Trophoblast cell (in vitro differentiated cells and primary cell): ENCODE measurements at regions not wholly inside any gene's neighbourhood (a gene's known extent, or its start where the extent isn't known, plus 50 kb on each side); places are given as distances from the start of the nearest gene placed in this dataset.
A peak's percentile ranks its signal among the peaks of the same experiment; 100 is the strongest.

Source experiments
- DNase-seq, 2 donors: peaks; one replicate each; pipeline ENCODE4 v3.0.0-alpha.2; 2016
- H2AFZ ChIP-seq: 2 replicates; pipeline ENCODE4 v1.6.1; 2013; ENCODE audit warnings: low read length, moderate library complexity, mild to moderate bottlenecking; ENCODE audit not compliant: insufficient read depth, poor library complexity
- H2AK5ac ChIP-seq: 2 replicates; pipeline ENCODE4 v1.6.1; 2013; ENCODE audit warnings: mild to moderate bottlenecking, low read length
- H2BK120ac ChIP-seq: 2 replicates; pipeline ENCODE4 v1.6.1; 2013; ENCODE audit warnings: low read length, mild to moderate bottlenecking, moderate library complexity; ENCODE audit not compliant: insufficient read depth, poor library complexity
- H2BK12ac ChIP-seq: 2 replicates; pipeline ENCODE4 v1.6.1; 2013; ENCODE audit warnings: mild to moderate bottlenecking, low read length, moderate library complexity
- H2BK5ac ChIP-seq: 2 replicates; pipeline ENCODE4 v1.6.1; 2013; ENCODE audit warnings: low read length, low read depth, moderate library complexity, mild to moderate bottlenecking; ENCODE audit not compliant: poor library complexity
- H3K14ac ChIP-seq: 2 replicates; pipeline ENCODE4 v1.6.1; 2013; ENCODE audit warnings: mild to moderate bottlenecking, low read length
- H3K18ac ChIP-seq: 2 replicates; pipeline ENCODE4 v1.6.1; 2013; ENCODE audit warnings: mild to moderate bottlenecking, low read length
- H3K23ac ChIP-seq: 2 replicates; pipeline ENCODE4 v1.6.1; 2013; ENCODE audit warnings: low read length
- H3K27ac ChIP-seq: 2 replicates; pipeline ENCODE4 v1.5.1; 2013; ENCODE audit warnings: low read depth, mild to moderate bottlenecking, inconsistent platforms, low read length, moderate library complexity
- H3K27me3 ChIP-seq: 2 replicates; pipeline ENCODE4 v1.6.1; 2013; ENCODE audit warnings: inconsistent platforms, mild to moderate bottlenecking, low read length, moderate library complexity; ENCODE audit not compliant: insufficient read depth
- H3K36me3 ChIP-seq, 2 experiments: 1 replicate in 1 of 2; 2 replicates in 1 of 2; pipeline ENCODE4 v1.6.1; 2013; ENCODE audit warnings: low read length in 2 of 2, mild to moderate bottlenecking in 2 of 2, moderate library complexity in 1 of 2; ENCODE audit not compliant: insufficient read depth in 2 of 2, control insufficient read depth in 1 of 2
- H3K4ac ChIP-seq: 2 replicates; pipeline ENCODE4 v1.6.1; 2013; ENCODE audit warnings: low read depth, mild to moderate bottlenecking, low read length, moderate library complexity
- H3K4me1 ChIP-seq, 2 experiments: 1 replicate in 1 of 2; 2 replicates in 1 of 2; pipeline ENCODE4 v1.6.1; 2013; ENCODE audit warnings: low read length in 2 of 2, mild to moderate bottlenecking in 2 of 2, moderate library complexity in 1 of 2; ENCODE audit not compliant: insufficient read depth in 2 of 2, control insufficient read depth in 1 of 2
- H3K4me2 ChIP-seq: 2 replicates; pipeline ENCODE4 v1.6.1; 2013; ENCODE audit warnings: inconsistent platforms, mild to moderate bottlenecking, low read length, moderate library complexity
- H3K4me3 ChIP-seq: 2 replicates; pipeline ENCODE4 v1.5.1; 2013; ENCODE audit warnings: mild to moderate bottlenecking, low read depth, low read length, inconsistent platforms
- H3K79me1 ChIP-seq: one replicate; pipeline ENCODE4 v1.6.1; 2013; ENCODE audit warnings: low read length
- H3K79me2 ChIP-seq: 2 replicates; pipeline ENCODE4 v1.6.1; 2013; ENCODE audit warnings: low read length, mild to moderate bottlenecking; ENCODE audit not compliant: control insufficient read depth, insufficient read depth, poor library complexity
- H3K9ac ChIP-seq: 2 replicates; pipeline ENCODE4 v1.6.1; 2013; ENCODE audit warnings: mild to moderate bottlenecking, low read length
- H3K9me3 ChIP-seq: 2 replicates; pipeline ENCODE4 v1.6.1; 2013; ENCODE audit warnings: low read depth, mild to moderate bottlenecking, control low read depth, inconsistent platforms, low read length; ENCODE audit not compliant: insufficient read depth
- H4K12ac ChIP-seq: 2 replicates; pipeline ENCODE4 v1.6.1; 2013; ENCODE audit warnings: low read depth, mild to moderate bottlenecking, low read length, moderate library complexity
- H4K8ac ChIP-seq: 2 replicates; pipeline ENCODE4 v1.6.1; 2013; ENCODE audit warnings: low read depth, mild to moderate bottlenecking, low read length, moderate library complexity
- H4K91ac ChIP-seq: one replicate; pipeline ENCODE4 v1.6.1; 2013; ENCODE audit warnings: low read depth, mild to moderate bottlenecking, low read length, moderate library complexity
- WGBS: extraction: QIAGEN DNeasy Blood & Tissue Kit; methylation state at CpG from one replicate; pipeline ENCODE4 v1.1.7; 2013; ENCODE audit warnings: missing lambda C conversion rate; ENCODE audit not compliant: insufficient read length, insufficient coverage; ENCODE audit errors: extremely low coverage; 5-methylcytosine and 5-hydroxymethylcytosine counted together

DNA sequence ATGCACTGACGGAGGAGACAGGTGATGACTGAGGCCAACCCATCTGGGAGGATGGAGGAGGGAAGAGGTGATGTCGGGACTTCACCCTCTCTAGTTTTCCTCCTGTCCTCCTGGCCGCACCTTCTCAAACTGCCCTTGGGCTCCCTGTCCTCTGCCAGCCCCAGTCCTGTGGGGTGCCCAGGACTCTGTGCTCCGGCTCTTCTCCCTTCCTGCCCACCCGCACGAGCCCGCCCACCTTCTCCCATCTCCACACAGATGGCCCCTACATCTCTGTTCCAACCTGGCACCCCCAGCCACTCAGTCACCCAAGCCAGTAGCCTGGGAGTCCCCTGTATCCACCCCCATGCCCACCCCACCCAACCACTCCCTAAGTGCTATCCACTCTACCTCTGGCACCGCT, 206.7 kb upstream of the LINGO1 start:
- Histone ChIP-seq H2AK5ac (no peak overlapping the region), H4K12ac (no peak overlapping the region), H2BK12ac (no peak overlapping the region), H3K9me3 (no peaks in the 10 kb centered on the region), H4K91ac (no peak overlapping the region), H3K4me1 (peaks cover 0 to 3% of the 10 kb centered on the region in 2 experiments), H3K79me2 (no peaks in the 10 kb centered on the region), H3K4me3 (no peak overlapping the region), H3K4ac (no peak overlapping the region), H3K27me3 (no peaks in the 10 kb centered on the region), H2BK120ac (no peak overlapping the region), H3K14ac (no peak overlapping the region), H3K79me1 (no peaks in the 10 kb centered on the region), H4K8ac (no peak overlapping the region), H3K18ac (no peak overlapping the region), H3K23ac (no peak overlapping the region), H2BK5ac (no peak overlapping the region), H3K9ac (no peak overlapping the region), H3K36me3 (no peaks in the 10 kb centered on the region), H3K4me2 (no peak overlapping the region), H2AFZ (no peak overlapping the region), H3K27ac (no peak overlapping the region)
- no CpG with 5 or more reads among the region's 8 CpGs for WGBS
- DNase-seq: no peak

DNA sequence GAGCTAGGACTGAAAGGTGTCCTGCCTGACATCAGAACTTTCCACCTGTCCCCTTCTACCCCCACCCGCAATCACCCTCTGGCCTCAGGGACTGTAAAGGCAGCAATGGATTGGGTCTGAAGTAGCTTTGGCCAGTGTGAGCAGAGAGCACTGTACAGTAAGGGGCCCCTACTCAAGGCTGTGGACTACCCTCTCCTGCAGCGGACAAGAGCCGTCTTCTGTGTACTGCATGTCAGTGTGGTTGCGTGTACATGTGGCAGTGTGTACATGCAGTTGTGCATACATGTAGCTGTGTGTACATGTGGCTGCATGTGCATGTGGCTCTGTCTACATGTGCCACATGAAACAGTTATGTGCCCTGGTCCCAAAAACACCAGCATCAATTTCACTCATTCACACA, 205.9 kb upstream of the LINGO1 start:
- Histone ChIP-seq H3K27me3 (no peaks in the 10 kb centered on the region), H3K4ac (no peak overlapping the region), H3K23ac (peak overlapping the region; percentile 80), H4K12ac (no peak overlapping the region), H4K8ac (no peak overlapping the region), H3K9me3 (no peaks in the 10 kb centered on the region), H3K79me1 (no peaks in the 10 kb centered on the region), H3K18ac (no peak overlapping the region), H3K4me3 (no peak overlapping the region), H3K9ac (no peak overlapping the region), H3K36me3 (no peaks in the 10 kb centered on the region), H2AK5ac (no peak overlapping the region), H3K4me1 (peaks cover 0 to 3% of the 10 kb centered on the region in 2 experiments), H2AFZ (no peak overlapping the region), H3K14ac (no peak overlapping the region), H2BK120ac (no peak overlapping the region), H2BK12ac (no peak overlapping the region), H3K4me2 (no peak overlapping the region), H3K27ac (no peak overlapping the region), H2BK5ac (no peak overlapping the region), H3K79me2 (no peaks in the 10 kb centered on the region), H4K91ac (no peak overlapping the region)
- DNase-seq: no peak
- no CpG with 5 or more reads among the region's 4 CpGs for WGBS

DNA sequence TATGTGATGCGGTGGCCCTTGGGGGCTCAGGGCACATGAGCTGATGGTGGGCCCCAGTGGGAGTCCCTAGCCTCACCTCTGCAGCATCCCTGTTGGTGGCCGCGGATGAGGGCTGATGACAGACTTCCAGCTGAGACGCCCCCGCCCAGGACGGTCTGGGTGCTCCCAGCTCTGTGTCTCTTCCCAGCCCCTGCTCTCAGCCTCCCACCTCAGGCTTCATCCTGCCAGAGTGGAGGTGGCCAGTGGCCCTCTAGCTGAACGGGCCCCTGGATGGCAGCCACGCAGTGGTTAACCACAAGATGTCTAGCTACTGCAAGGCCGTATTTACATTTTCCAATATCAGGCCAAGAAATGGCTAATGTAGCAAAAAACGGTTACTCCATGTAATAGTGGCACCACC, 205.3 kb upstream of the LINGO1 start:
- Histone ChIP-seq H2BK12ac (no peak overlapping the region), H2AFZ (no peak overlapping the region), H4K91ac (no peak overlapping the region), H4K8ac (no peak overlapping the region), H3K4me1 (peaks cover 0 to 3% of the 10 kb centered on the region in 2 experiments), H4K12ac (no peak overlapping the region), H2BK120ac (no peak overlapping the region), H3K27me3 (no peaks in the 10 kb centered on the region), H3K9ac (no peak overlapping the region), H3K23ac (no peak overlapping the region), H3K27ac (no peak overlapping the region), H3K79me1 (no peaks in the 10 kb centered on the region), H3K9me3 (no peaks in the 10 kb centered on the region), H2AK5ac (no peak overlapping the region), H3K14ac (no peak overlapping the region), H2BK5ac (no peak overlapping the region), H3K4ac (no peak overlapping the region), H3K36me3 (no peaks in the 10 kb centered on the region), H3K4me3 (no peak overlapping the region), H3K18ac (no peak overlapping the region), H3K79me2 (no peaks in the 10 kb centered on the region), H3K4me2 (no peak overlapping the region)
- no CpG with 5 or more reads among the region's 10 CpGs for whole genome bisulfite sequencing
- no peak for DNase-seq

DNA sequence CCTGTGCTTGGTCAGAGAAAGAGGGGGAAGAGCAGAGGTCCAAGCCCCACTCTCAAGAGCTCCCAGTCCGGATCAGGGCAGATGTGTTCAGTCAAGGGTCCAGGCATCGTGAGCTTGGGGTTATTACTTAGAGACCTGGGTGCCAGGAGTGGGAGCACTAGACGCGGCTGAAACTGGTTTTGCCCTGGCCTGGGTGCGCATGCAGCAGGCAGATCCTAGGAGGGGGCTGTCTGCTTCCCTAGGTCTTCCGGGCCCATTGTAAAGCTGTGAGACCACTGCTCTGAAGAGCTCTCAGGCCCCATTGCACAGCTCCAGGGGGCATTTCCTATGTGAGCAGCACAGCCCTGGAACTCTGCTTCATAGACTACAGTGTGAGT, 204.9 kb upstream of the LINGO1 start:
- no peak for DNase-seq
- Histone ChIP-seq H2BK5ac (no peak overlapping the region), H3K4ac (no peak overlapping the region), H3K36me3 (no peaks in the 10 kb centered on the region), H3K27me3 (no peaks in the 10 kb centered on the region), H2BK120ac (no peak overlapping the region), H4K8ac (no peak overlapping the region), H3K27ac (no peak overlapping the region), H3K4me2 (no peak overlapping the region), H3K23ac (no peak overlapping the region), H3K4me1 (peaks cover 0 to 5% of the 10 kb centered on the region in 2 experiments), H2BK12ac (no peak overlapping the region), H3K18ac (no peak overlapping the region), H4K91ac (no peak overlapping the region), H4K12ac (no peak overlapping the region), H3K4me3 (no peak overlapping the region), H3K14ac (no peak overlapping the region), H3K9ac (no peak overlapping the region), H3K9me3 (no peaks in the 10 kb centered on the region), H3K79me1 (no peaks in the 10 kb centered on the region), H2AK5ac (no peak overlapping the region), H3K79me2 (no peaks in the 10 kb centered on the region), H2AFZ (no peak overlapping the region)
- no CpG with 5 or more reads among the region's 6 CpGs for WGBS
